GM12891 (cell line): ENCODE measurements at regions not wholly inside any gene's neighbourhood (a gene's known extent, or its start where the extent isn't known, plus 50 kb on each side); places are given as distances from the start of the nearest gene placed in this dataset.
"Not testable (repeated sequence)": the region's sequence is repeated elsewhere in the genome, so short reads cannot be mapped to it uniquely, and the experiment has no call there.

Experiments
- DNase-seq: peaks from one replicate; pipeline ENCODE4 v3.0.0; 2011; ENCODE audit warnings: low spot score; ENCODE audit not compliant: insufficient read length
- FAIRE-seq: peaks from 2 replicates; lab custom pipeline; 2011; peaks lifted over from hg19 to GRCh38; lab: Jason Lieb, UNC
- PAX5 ChIP-seq: IDR thresholded peaks from 2 replicates; pipeline ENCODE4 v1.6.1; 2011; ENCODE audit warnings: low read length, moderate library complexity, mild to moderate bottlenecking; ENCODE audit not compliant: insufficient read depth, severe bottlenecking
- POLR2A ChIP-seq: IDR thresholded peaks from 2 replicates; pipeline ENCODE4 v1.6.1; 2011; ENCODE audit warnings: low read depth, low read length, control low read depth
- POLR2AphosphoS5 ChIP-seq: IDR thresholded peaks from 2 replicates; pipeline ENCODE4 v1.6.1; 2011; ENCODE audit warnings: low read depth, low read length, control low read depth
- POU2F2 ChIP-seq: IDR thresholded peaks from 2 replicates; pipeline ENCODE4 v1.6.1; 2011; ENCODE audit warnings: low read depth, mild to moderate bottlenecking, control low read depth, low read length, moderate library complexity
- SPI1 ChIP-seq: IDR thresholded peaks from 2 replicates; pipeline ENCODE4 v1.6.1; 2011; ENCODE audit warnings: low read depth, low read length, control low read depth
- TAF1 ChIP-seq: IDR thresholded peaks from 2 replicates; pipeline ENCODE4 v1.6.1; 2011; ENCODE audit warnings: low read depth, low read length, control low read depth

GRCh38 chr16:75803753-75804152 is 77.5 kb upstream of the CPHXL start:
- DNase-seq (no peak), FAIRE-seq (no peak)

GRCh38 chr16:75804368-75804767 is 78.1 kb upstream of the CPHXL start:
- DNase-seq, result no peak
- TF ChIP-seq PAX5 (no peak), SPI1 (no peak), POLR2A (no peak), TAF1 (no peak), POU2F2 (no peak), POLR2AphosphoS5 (no peak)
- no peak for FAIRE-seq

More at GRCh38 chr16:75803753-75804152, 77.5 kb upstream of the CPHXL start:
- TF ChIP-seq POLR2A (no peak), POU2F2 (no peak), TAF1 (no peak), SPI1 (no peak), PAX5 (no peak), POLR2AphosphoS5 (no peak)

- no peak for TF ChIP-seq POLR2A
- TF ChIP-seq POLR2AphosphoS5, result no peak
- no peak for TF ChIP-seq PAX5
- TF ChIP-seq POU2F2, result no peak
- no peak for TF ChIP-seq TAF1
- no peak for TF ChIP-seq SPI1
- DNase-seq (no peak), FAIRE-seq (no peak)
These were observed 79.7 kb upstream of the CPHXL start for GRCh38 chr16:75805946-75806345.

- no peak for TF ChIP-seq POLR2A
- no peak for TF ChIP-seq POLR2AphosphoS5
- TF ChIP-seq PAX5, result no peak
- DNase-seq (no peak), FAIRE-seq (no peak)
These were observed 80.2 kb upstream of the CPHXL start for GRCh38 chr16:75806487-75806886.

GRCh38 chr16:75810342-75810741 is 84.1 kb upstream of the CPHXL start:
- no peak for TF ChIP-seq POLR2AphosphoS5
- no peak for TF ChIP-seq POLR2A
- no peak for TF ChIP-seq SPI1
- FAIRE-seq (no peak), DNase-seq (no peak)

GRCh38 chr16:75811020-75811634 is 84.8 kb upstream of the CPHXL start:
- no peak for DNase-seq
- TF ChIP-seq POLR2AphosphoS5 (no peak), TAF1 (no peak), PAX5 (no peak), POU2F2 (no peak), SPI1 (no peak), POLR2A (no peak)
- no peak for FAIRE-seq

GRCh38 chr16:75818491-75818890 is 92.2 kb upstream of the CPHXL start:
- FAIRE-seq (no peak), DNase-seq (no peak)
- TF ChIP-seq SPI1 (no peak), TAF1 (no peak), PAX5 (no peak), POU2F2 (no peak), POLR2AphosphoS5 (no peak), POLR2A (no peak)

GRCh38 chr16:75820672-75821071 is 94.4 kb upstream of the CPHXL start:
- no peak for TF ChIP-seq TAF1
- no peak for TF ChIP-seq POLR2AphosphoS5
- no peak for TF ChIP-seq POLR2A
- TF ChIP-seq SPI1, result no peak
- no peak for TF ChIP-seq POU2F2
- TF ChIP-seq PAX5, result no peak
- FAIRE-seq, result no peak
- no peak for DNase-seq

GRCh38 chr16:75821117-75821516 is 94.8 kb upstream of the CPHXL start:
- DNase-seq (no peak), FAIRE-seq (no peak)

GRCh38 chr16:75825750-75826149 is 99.5 kb upstream of the CPHXL start:
- not testable (repeated sequence) for FAIRE-seq, DNase-seq

More at GRCh38 chr16:75821117-75821516, 94.8 kb upstream of the CPHXL start:
- TF ChIP-seq TAF1 (no peak), SPI1 (no peak), POLR2AphosphoS5 (no peak), POU2F2 (no peak), POLR2A (no peak), PAX5 (no peak)

GRCh38 chr16:75827372-75828038 is 101.2 kb upstream of the CPHXL start:
- not testable (repeated sequence) for DNase-seq, FAIRE-seq

- not testable (repeated sequence) for FAIRE-seq, DNase-seq
These were observed 107.1 kb upstream of the CPHXL start for GRCh38 chr16:75833385-75833784.
